Gastroesophageal sphincter (tissue), 3 donors: ENCODE measurements at regions not wholly inside any gene's neighbourhood (a gene's known extent, or its start where the extent isn't known, plus 50 kb on each side); places are given as distances from the start of the nearest gene placed in this dataset.

ENCODE experiments used
- CTCF ChIP-seq, 4 experiments: fragments of 200-600 bp in 2 of 4; fragments of 450-650 bp in 2 of 4; sonication (generic) in 1 of 4; IDR thresholded peaks; one replicate each; pipeline ENCODE4 v1.5.1; 2017 to 2019; ENCODE audit warnings: antibody characterized with exemption in 4 of 4, mild to moderate bottlenecking in 2 of 4, moderate library complexity in 2 of 4
- EP300 ChIP-seq: sonication (generic); formaldehyde crosslinking; IDR thresholded peaks from one replicate; pipeline ENCODE4 v1.6.1; 2017; ENCODE audit warnings: antibody characterized with exemption, mild to moderate bottlenecking

- TF ChIP-seq CTCF (IDR thresholded peaks at IDR 0.05) = no peak
- no peak for TF ChIP-seq EP300
These were observed 269.8 kb downstream of the CDC5L start for GRCh38 chr6:44657206-44657819.
